ENCODE measurements at regions not wholly inside any gene's neighbourhood (a gene's known extent, or its start where the extent isn't known, plus 50 kb on each side); places are given as distances from the start of the nearest gene placed in this dataset.

DNA sequence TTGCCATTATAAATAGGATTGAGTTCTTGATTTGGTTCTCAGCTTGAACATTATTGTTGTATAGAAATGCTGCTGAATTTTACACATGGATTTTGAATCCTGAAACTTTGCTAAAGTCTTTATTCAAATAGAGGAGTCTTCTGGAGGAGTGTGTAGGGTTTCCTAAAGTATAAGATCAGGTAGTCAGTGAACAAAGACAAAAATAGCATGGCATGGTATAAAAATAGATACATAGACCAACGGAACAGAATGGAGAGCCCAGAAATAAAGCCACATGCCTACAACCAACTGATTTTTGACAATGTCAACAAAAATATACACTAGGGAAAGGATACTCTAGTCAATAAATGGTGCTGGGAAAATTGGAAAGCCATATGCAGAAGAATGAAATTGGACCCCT lies 740.1 kb downstream of the QKI start:
- peaks cover 8% of the 10 kb centered on the region; the same call in 1 of the 2 replicates for H3K4me1 ChIP-seq (ENCODE audit: insufficient read depth, low read length)

DNA sequence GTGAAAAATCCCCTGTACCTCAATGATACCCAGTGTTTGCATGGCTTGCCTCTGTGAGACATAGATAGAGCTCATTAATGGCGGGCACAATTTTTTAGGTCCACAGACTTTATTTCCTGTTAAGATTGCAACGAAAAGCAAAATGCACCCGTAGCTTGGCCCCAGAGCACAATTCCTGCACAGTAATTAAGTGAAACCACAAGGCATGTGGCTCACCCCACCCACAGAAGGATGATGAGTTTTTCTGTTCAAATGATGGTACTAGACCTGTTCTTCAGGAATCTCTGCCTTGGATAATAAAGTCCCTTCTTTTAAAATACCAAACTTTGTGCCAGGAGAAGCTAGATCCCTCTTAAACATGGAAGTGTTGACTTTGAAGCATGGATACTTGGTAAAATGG lies 738.1 kb downstream of the QKI start:
- Histone ChIP-seq H3K4me1 (ENCODE audit: insufficient read depth, low read length) (peaks cover 8% of the 10 kb centered on the region; the same call in 1 of the 2 replicates), H3K9me3 (ENCODE audit: insufficient read depth, low read depth, low read length) (no peaks in the 10 kb centered on the region), H3K27ac (ENCODE audit: low read depth, low read length) (no peak overlapping the region), H3K4me3 (ENCODE audit: low read length) (no peak overlapping the region), H3K36me3 (ENCODE audit: insufficient read depth, low read length) (no peaks in the 10 kb centered on the region), H3K9ac (ENCODE audit: low read depth, low read length) (no peak overlapping the region), H3K27me3 (ENCODE audit: insufficient read depth, low read length) (no peaks in the 10 kb centered on the region)
- 92% methylated on average over 3 of the region's 3 CpGs for WGBS

More for the DNA sequence above, 740.1 kb downstream of the QKI start:
- no peaks in the 10 kb centered on the region for H3K9me3 ChIP-seq (ENCODE audit: insufficient read depth, low read depth, low read length)
- 100% methylated on average over 1 of the region's 1 CpG for WGBS
- H3K27ac ChIP-seq (ENCODE audit: low read depth, low read length), result no peak overlapping the region
- no peaks in the 10 kb centered on the region for H3K36me3 ChIP-seq (ENCODE audit: insufficient read depth, low read length)
- no peak overlapping the region for H3K9ac ChIP-seq (ENCODE audit: low read depth, low read length)
- no peak overlapping the region for H3K4me3 ChIP-seq (ENCODE audit: low read length)
- H3K27me3 ChIP-seq (ENCODE audit: insufficient read depth, low read length), result no peaks in the 10 kb centered on the region

DNA sequence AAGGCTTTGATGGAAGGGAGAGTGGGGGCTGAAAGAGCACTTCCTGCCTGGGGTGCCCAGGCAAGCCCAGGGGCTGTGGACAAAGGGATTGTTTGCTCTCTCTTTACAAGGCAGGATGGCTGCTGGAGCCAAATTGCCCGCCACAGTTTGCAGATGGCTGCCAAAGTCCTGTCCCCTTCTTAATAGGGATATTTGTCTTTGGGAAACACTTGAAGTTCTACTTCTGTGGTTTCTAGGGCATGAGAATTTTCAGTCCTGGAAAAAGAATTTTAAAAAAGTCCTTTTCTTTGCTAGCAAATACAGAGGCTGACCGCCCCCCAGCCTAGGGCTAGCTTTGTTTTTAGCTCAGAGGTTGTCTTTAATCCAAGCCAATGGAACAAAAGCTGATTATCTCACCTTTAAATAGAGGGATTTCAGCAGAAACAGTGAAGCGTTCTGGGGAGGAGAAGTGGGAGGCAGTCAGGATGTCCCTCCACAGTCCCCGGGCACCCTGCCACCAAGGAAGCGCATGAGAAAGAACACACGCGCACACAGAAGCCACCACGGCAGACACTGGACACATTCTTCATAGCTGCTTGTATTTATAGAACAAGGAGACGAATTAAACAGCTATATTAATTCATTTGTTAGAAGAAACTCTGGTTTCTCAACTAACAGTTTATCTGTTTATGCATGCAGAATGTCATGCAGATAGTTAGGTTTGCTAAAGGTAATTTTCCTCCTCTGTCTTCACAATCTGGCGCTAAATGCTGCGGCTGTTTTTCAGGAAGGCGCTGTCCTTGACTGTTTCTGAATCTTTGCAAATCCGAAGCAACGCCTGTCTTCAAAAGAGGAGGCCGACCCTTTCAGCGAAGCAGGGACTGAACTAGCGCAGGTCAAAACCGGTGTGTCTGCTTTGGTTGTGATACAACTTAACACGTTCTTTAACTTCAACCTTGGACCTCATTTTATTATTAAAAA lies 736.9 kb downstream of the QKI start:
- 89% methylated on average over 18 of the region's 19 CpGs for WGBS
- Histone ChIP-seq H3K9me3 (ENCODE audit: insufficient read depth, low read depth, low read length) (no peaks in the 10 kb centered on the region), H3K36me3 (ENCODE audit: insufficient read depth, low read length) (no peaks in the 10 kb centered on the region), H3K27me3 (ENCODE audit: insufficient read depth, low read length) (no peaks in the 10 kb centered on the region), H3K9ac (ENCODE audit: low read depth, low read length) (no peak overlapping the region; the same call in 1 of the 2 replicates), H3K27ac (ENCODE audit: low read depth, low read length) (peak overlapping the region; percentile 27; the same call in 1 of the 2 replicates), H3K4me3 (ENCODE audit: low read length) (no peak overlapping the region), H3K4me1 (ENCODE audit: insufficient read depth, low read length) (peaks cover 8% of the 10 kb centered on the region; the same call in 1 of the 2 replicates)

DNA sequence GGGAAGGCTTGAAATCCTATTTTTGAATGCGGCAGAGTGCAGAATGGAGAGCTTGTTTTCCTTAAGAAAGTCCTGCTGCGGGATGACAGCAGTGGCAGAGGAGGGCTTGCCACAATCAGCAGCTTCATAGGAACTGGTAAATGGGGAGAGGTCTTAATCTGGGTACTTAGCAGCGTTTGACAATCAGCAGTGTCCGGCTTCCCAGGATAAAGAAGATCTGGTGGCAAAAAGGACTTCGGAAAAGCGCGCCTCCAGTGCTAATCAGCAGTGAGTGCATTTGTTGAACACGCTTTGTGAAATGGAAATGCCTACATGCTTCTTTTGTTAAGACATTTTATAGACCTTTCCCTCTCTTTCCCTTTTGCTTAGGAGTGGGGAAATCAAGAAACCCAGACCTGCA lies 735.7 kb downstream of the QKI start:
- no peaks in the 10 kb centered on the region for H3K27me3 ChIP-seq (ENCODE audit: insufficient read depth, low read length)
- H3K9ac ChIP-seq (ENCODE audit: low read depth, low read length), result no peak overlapping the region
- no peak overlapping the region for H3K27ac ChIP-seq (ENCODE audit: low read depth, low read length)
- H3K36me3 ChIP-seq (ENCODE audit: insufficient read depth, low read length), result no peaks in the 10 kb centered on the region
- peaks cover 8% of the 10 kb centered on the region; the same call in 1 of the 2 replicates for H3K4me1 ChIP-seq (ENCODE audit: insufficient read depth, low read length)
- H3K4me3 ChIP-seq (ENCODE audit: low read length), result no peak overlapping the region
- 95% methylated on average over 8 of the region's 8 CpGs for WGBS
- no peaks in the 10 kb centered on the region for H3K9me3 ChIP-seq (ENCODE audit: insufficient read depth, low read depth, low read length)

DNA sequence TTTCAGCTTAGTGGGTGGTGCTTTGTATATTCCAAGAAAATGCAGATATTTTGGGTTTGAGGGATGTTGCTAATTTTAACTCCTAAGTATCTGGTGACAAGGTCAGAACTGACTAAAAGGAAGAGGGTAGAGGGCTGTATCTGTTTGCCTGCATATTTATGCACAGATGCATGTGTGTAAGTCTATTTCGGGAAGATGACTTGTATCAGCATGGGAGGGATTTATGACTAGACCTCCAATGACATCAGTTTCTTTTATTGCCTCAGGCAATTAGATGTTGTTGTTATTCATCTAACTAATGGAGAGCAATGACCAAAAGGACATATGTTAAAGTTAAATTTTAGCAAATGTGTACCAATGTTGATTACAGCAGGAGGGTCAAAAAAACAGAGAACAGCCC lies 734.3 kb downstream of the QKI start:
- Histone ChIP-seq H3K27me3 (ENCODE audit: insufficient read depth, low read length) (no peaks in the 10 kb centered on the region), H3K27ac (ENCODE audit: low read depth, low read length) (no peak overlapping the region), H3K9ac (ENCODE audit: low read depth, low read length) (no peak overlapping the region), H3K4me1 (ENCODE audit: insufficient read depth, low read length) (peaks cover 8% of the 10 kb centered on the region; the same call in 1 of the 2 replicates), H3K9me3 (ENCODE audit: insufficient read depth, low read depth, low read length) (no peaks in the 10 kb centered on the region), H3K4me3 (ENCODE audit: low read length) (no peak overlapping the region), H3K36me3 (ENCODE audit: insufficient read depth, low read length) (no peaks in the 10 kb centered on the region)
- 87% methylated on average over 1 of the region's 1 CpG for WGBS

DNA sequence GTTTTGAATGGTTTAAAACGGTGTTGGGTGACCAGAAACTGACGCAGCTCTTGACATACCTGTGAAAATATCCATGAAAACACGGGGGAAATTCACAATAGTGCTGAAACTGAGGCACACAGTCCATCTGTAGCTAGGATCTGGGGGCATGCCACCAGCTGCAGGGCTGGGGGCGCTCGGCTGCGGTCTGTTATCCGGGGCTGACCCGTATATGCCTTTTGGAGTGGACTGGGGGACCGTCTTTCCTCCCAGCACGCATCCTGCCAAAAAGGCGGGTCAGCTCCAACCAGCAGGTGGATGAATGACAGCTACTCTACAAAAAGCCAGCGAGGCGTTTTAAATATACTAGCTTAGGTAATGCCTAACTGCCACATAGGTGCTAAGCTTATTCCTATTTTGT lies 729.8 kb downstream of the QKI start:
- H3K4me1 ChIP-seq (ENCODE audit: insufficient read depth, low read length), result peaks cover 5% of the 10 kb centered on the region; the same call in 1 of the 2 replicates
- H3K36me3 ChIP-seq (ENCODE audit: insufficient read depth, low read length), result no peaks in the 10 kb centered on the region
- H3K9ac ChIP-seq (ENCODE audit: low read depth, low read length), result no peak overlapping the region
- H3K4me3 ChIP-seq (ENCODE audit: low read length), result no peak overlapping the region
- H3K27ac ChIP-seq (ENCODE audit: low read depth, low read length), result no peak overlapping the region
- no peaks in the 10 kb centered on the region for H3K27me3 ChIP-seq (ENCODE audit: insufficient read depth, low read length)
- no peaks in the 10 kb centered on the region for H3K9me3 ChIP-seq (ENCODE audit: insufficient read depth, low read depth, low read length)
- 89% methylated on average over 13 of the region's 13 CpGs for WGBS

DNA sequence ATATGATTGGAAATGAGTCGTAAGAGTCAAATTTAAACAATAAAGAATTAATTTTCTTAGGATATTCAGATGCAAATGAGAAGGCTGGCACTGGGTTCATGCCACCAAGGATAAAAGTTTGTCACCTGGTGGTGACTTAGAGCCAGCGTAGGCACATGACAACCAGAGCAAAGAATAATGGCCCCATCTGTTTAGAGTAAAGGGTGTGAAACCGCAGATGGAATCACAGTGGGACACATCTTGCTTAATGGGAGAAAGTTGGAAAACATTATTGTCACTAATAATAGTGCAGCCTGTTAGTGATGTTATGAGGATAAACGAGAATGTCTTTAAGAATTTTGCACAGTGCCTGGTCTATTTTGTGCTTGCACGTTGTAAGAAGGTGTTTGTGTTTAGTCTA lies 727.8 kb downstream of the QKI start:
- no peaks in the 10 kb centered on the region for H3K9me3 ChIP-seq (ENCODE audit: insufficient read depth, low read depth, low read length)
- WGBS, result 92% methylated on average over 5 of the region's 5 CpGs
- H3K4me1 ChIP-seq (ENCODE audit: insufficient read depth, low read length), result peaks cover 5% of the 10 kb centered on the region; the same call in 1 of the 2 replicates
- no peak overlapping the region for H3K9ac ChIP-seq (ENCODE audit: low read depth, low read length)
- no peaks in the 10 kb centered on the region for H3K27me3 ChIP-seq (ENCODE audit: insufficient read depth, low read length)
- no peak overlapping the region for H3K27ac ChIP-seq (ENCODE audit: low read depth, low read length)
- no peaks in the 10 kb centered on the region for H3K36me3 ChIP-seq (ENCODE audit: insufficient read depth, low read length)
- no peak overlapping the region for H3K4me3 ChIP-seq (ENCODE audit: low read length)

DNA sequence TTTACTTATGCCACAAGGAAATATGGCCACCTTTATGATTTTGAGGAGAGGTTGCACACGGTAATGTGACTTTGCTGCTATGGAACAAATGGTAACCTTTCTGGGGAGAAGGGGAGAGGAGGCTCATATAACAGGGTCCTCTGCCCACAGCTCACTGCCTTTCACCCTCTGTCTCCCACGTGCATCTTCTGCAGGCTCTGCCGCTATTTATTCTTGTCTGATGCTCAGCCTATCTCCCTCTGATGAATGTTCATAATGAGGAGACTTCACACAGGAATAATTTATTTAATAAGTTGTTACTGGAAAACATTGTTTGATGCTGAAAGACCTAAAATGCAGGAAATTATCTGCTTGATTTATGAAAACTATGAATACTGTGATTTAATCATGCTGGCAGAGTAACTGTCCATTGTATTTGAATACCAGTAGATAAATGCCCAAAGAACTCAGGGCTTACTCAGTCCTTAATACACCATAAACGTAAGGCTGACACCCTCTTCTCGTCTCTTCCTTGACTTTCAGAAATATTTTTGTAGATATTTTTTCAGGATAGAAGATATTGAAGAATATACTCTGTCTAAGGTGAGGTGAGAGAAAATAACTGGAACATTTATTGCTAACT lies 721.1 kb downstream of the QKI start:
- no peaks in the 10 kb centered on the region for H3K27me3 ChIP-seq (ENCODE audit: insufficient read depth, low read length)
- 100% methylated on average over 3 of the region's 5 CpGs for WGBS
- no peak overlapping the region for H3K27ac ChIP-seq (ENCODE audit: low read depth, low read length)
- no peaks in the 10 kb centered on the region for H3K36me3 ChIP-seq (ENCODE audit: insufficient read depth, low read length)
- H3K4me1 ChIP-seq (ENCODE audit: insufficient read depth, low read length), result no peaks in the 10 kb centered on the region
- H3K4me3 ChIP-seq (ENCODE audit: low read length), result no peak overlapping the region
- H3K9me3 ChIP-seq (ENCODE audit: insufficient read depth, low read depth, low read length), result no peaks in the 10 kb centered on the region
- no peak overlapping the region for H3K9ac ChIP-seq (ENCODE audit: low read depth, low read length)

DNA sequence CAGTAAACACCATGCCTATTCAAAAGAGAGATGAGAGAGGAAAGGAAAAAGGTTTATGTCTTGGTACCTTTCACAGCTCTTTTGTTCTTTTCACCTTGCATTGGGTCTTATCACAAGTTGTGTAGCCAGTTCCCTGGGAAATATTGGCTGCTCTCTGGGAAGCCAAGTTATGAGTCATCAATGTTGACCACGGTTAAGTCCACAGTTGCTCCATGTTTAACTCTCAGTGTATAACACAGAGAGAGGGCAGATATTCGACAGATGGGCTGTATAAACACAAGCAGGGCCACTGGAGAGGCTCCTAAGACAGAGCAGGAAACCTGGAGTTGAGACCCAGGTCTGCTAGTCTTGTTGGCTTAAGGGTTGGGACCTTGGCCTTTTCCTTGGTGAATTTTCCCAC lies 718.6 kb downstream of the QKI start:
- Histone ChIP-seq H3K9me3 (ENCODE audit: insufficient read depth, low read depth, low read length) (no peaks in the 10 kb centered on the region), H3K4me3 (ENCODE audit: low read length) (no peak overlapping the region), H3K27ac (ENCODE audit: low read depth, low read length) (no peak overlapping the region), H3K4me1 (ENCODE audit: insufficient read depth, low read length) (no peaks in the 10 kb centered on the region), H3K36me3 (ENCODE audit: insufficient read depth, low read length) (no peaks in the 10 kb centered on the region), H3K9ac (ENCODE audit: low read depth, low read length) (no peak overlapping the region), H3K27me3 (ENCODE audit: insufficient read depth, low read length) (no peaks in the 10 kb centered on the region)
- 92% methylated on average over 2 of the region's 2 CpGs for WGBS

DNA sequence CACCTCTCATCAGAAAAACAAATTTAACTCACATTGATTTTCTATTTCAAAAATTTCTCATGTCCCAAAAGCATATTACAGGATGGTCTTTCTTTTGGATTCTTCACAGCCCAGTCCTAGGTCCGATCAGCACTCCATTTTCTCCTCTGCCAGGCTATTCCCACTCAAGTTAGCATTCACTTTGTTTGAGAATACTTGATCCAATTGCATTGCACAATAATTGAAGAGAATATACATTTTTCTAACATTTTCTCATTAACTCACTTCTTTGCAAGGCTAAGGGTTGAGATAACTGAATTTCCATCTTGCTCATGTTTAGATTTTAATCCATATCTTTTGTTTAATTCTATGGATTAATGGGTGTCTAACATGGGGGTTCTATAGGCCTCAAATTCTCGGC lies 716.1 kb downstream of the QKI start:
- Histone ChIP-seq H3K9ac (ENCODE audit: low read depth, low read length) (no peak overlapping the region), H3K4me3 (ENCODE audit: low read length) (no peak overlapping the region), H3K4me1 (ENCODE audit: insufficient read depth, low read length) (no peaks in the 10 kb centered on the region), H3K27ac (ENCODE audit: low read depth, low read length) (no peak overlapping the region), H3K36me3 (ENCODE audit: insufficient read depth, low read length) (no peaks in the 10 kb centered on the region), H3K27me3 (ENCODE audit: insufficient read depth, low read length) (no peaks in the 10 kb centered on the region), H3K9me3 (ENCODE audit: insufficient read depth, low read depth, low read length) (no peaks in the 10 kb centered on the region)
- 84% methylated on average over 1 of the region's 2 CpGs for WGBS

DNA sequence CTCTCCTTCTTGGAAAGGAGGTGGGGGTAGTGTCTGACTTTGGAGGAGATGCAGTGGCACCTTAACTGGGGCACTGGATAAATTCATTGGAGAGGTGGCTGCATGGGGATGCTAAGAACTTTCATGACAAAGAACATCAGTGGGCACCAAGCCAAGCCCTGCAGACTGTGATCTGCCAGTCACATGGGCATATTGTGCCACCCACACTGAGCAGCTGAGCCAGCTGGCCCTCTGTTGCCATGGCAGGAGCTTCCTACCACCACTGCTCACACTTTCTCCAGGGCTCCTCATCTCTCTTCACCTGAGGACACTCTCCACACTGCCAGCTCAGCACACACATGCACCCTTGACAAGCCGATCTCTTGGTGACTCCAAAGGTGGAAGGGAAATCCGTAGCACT lies 715.6 kb downstream of the QKI start:
- no peaks in the 10 kb centered on the region for H3K36me3 ChIP-seq (ENCODE audit: insufficient read depth, low read length)
- no peaks in the 10 kb centered on the region for H3K27me3 ChIP-seq (ENCODE audit: insufficient read depth, low read length)
- no peak overlapping the region for H3K4me3 ChIP-seq (ENCODE audit: low read length)
- no peak overlapping the region for H3K27ac ChIP-seq (ENCODE audit: low read depth, low read length)
- no peaks in the 10 kb centered on the region for H3K9me3 ChIP-seq (ENCODE audit: insufficient read depth, low read depth, low read length)
- WGBS, result 97% methylated on average over 2 of the region's 2 CpGs
- H3K4me1 ChIP-seq (ENCODE audit: insufficient read depth, low read length), result no peaks in the 10 kb centered on the region
- no peak overlapping the region for H3K9ac ChIP-seq (ENCODE audit: low read depth, low read length)

Data from HUES64 (cell line).